Cardiac fibroblast (primary cell): ENCODE measurements at regions not wholly inside any gene's neighbourhood (a gene's known extent, or its start where the extent isn't known, plus 50 kb on each side); places are given as distances from the start of the nearest gene placed in this dataset.
A peak's percentile ranks its signal among the peaks of the same experiment; 100 is the strongest.
"Not testable (repeated sequence)": the region's sequence is repeated elsewhere in the genome, so short reads cannot be mapped to it uniquely, and the experiment has no call there.

Experiments
- DNase-seq, 2 donors: peaks; one replicate each; pipeline versions ENCODE4 v3.0.0 to v3.0.0-alpha.2; 2010; ENCODE audit warnings: low read depth in 2 of 2
- H3K4me3 ChIP-seq, 2 donors: replicated peaks in 1 of 2; 1 replicate in 1 of 2; 2 replicates in 1 of 2; pipeline ENCODE4 v1.5.1; 2011; ENCODE audit warnings: low read depth in 2 of 2, low read length in 2 of 2, mild to moderate bottlenecking in 2 of 2, moderate library complexity in 1 of 2
- CTCF ChIP-seq: IDR thresholded peaks from one replicate; pipeline ENCODE4 v1.5.1; 2011; ENCODE audit warnings: low read depth, mild to moderate bottlenecking, low read length, inconsistent platforms

- H3K4me3 ChIP-seq, DNase-seq: not testable (repeated sequence)
These were observed 95.2 kb downstream of the CCDC74A start for GRCh38 chr2:131622874-131623273.

- not testable (repeated sequence) for H3K4me3 ChIP-seq, DNase-seq
These were observed 98.3 kb downstream of the CCDC74A start for GRCh38 chr2:131626011-131626410.

GRCh38 chr2:131626565-131626964 is 98.9 kb downstream of the CCDC74A start:
- not testable (repeated sequence) for H3K4me3 ChIP-seq, DNase-seq

GRCh38 chr2:131627777-131628176 is 100.1 kb downstream of the CCDC74A start:
- not testable (repeated sequence) for DNase-seq, H3K4me3 ChIP-seq

GRCh38 chr2:131631648-131632047 is 104.0 kb downstream of the CCDC74A start:
- not testable (repeated sequence) for H3K4me3 ChIP-seq, DNase-seq

- not testable (repeated sequence) for DNase-seq, H3K4me3 ChIP-seq
These were observed 105.7 kb downstream of the CCDC74A start for GRCh38 chr2:131633405-131633804.

- DNase-seq, H3K4me3 ChIP-seq: not testable (repeated sequence)
These were observed 106.4 kb downstream of the CCDC74A start for GRCh38 chr2:131633827-131634695.

GRCh38 chr2:131635611-131636010 is 107.9 kb downstream of the CCDC74A start:
- no peak overlapping the region for H3K4me3 ChIP-seq
- no peak for DNase-seq
- no peak for TF ChIP-seq CTCF

- not testable (repeated sequence) for H3K4me3 ChIP-seq, DNase-seq
These were observed 109.1 kb downstream of the CCDC74A start for GRCh38 chr2:131636704-131637308.

GRCh38 chr2:131639001-131639620 is 111.4 kb downstream of the CCDC74A start:
- H3K4me3 ChIP-seq, DNase-seq: not testable (repeated sequence)

GRCh38 chr2:131641414-131642206 is 113.9 kb downstream of the CCDC74A start:
- DNase-seq, result peak; percentile 44 to 67
- H3K4me3 ChIP-seq, result no peak overlapping the region
- no peak for TF ChIP-seq CTCF

GRCh38 chr2:131643180-131643579 is 115.5 kb downstream of the CCDC74A start:
- DNase-seq, H3K4me3 ChIP-seq: not testable (repeated sequence)
